ENCODE measurements at regions not wholly inside any gene's neighbourhood (a gene's known extent, or its start where the extent isn't known, plus 50 kb on each side); places are given as distances from the start of the nearest gene placed in this dataset.

DNA sequence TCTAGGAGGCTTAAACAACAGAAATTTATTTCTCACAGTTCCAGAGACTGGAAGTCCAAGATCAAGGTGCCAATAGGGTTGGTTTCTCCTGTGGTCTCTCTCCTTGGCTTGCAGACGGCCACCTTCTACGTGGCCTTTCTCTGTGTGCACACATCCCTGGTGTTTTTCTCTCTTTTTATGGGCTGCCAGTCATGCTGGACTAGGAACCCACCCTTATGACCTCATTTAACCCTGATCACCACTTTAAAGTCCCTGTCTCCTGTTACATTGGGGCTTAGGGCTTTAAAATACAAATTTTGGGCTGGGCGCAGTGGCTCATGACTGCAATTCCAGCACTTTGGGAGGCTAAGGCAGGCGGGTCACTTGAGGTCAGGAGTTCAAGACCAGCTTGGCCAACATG, 157.1 kb downstream of the TLE1 start:
- no peak for DNase-seq

DNA sequence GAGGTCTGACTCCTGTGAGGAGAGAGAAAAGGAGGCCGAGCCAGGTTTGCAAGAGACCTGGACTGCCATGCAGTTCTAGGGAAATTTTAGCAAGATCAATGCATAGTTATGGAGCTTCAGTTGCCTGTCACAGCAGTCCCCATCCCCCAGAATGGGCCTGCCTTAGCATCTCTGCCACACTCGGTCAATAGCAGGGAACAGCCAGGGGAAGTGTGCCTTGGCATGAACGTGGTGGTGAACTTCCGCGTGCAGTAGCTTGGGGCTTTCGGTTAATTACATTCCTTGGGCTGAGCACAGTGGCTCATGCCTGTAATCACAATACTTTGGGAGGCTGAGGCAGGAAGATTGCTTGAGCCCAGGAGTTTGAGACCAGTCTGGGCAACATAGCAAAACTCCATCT, 157.8 kb downstream of the TLE1 start:
- DNase-seq: no peak

GRCh38 chr9:81530846-81531245, 158.5 kb downstream of the TLE1 start:
- DNase-seq: no peak

DNA sequence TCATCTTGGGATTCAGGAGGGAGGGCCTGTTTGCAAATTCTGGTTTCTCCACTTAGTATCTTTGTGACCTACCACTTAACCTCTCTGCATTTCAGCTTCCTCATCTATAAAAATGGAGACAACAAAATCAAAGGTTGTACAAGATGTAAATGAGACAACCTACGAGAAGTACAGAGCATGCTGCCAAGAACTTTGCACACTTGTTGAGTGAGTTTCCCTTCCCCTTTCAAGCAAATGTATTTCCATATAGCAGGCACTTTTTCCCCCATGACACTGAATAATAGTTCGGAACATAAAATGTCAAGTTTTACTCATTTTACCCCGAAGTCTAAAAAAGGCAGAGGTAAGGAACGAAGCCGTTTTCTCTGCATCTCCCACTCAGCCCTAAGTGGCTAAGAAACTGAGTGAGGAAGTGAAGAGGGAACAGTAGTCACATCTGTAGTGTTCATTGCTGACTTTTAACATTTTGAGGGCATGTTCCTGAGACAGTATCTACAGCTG, 159.0 kb downstream of the TLE1 start:
- no peak for DNase-seq

DNA sequence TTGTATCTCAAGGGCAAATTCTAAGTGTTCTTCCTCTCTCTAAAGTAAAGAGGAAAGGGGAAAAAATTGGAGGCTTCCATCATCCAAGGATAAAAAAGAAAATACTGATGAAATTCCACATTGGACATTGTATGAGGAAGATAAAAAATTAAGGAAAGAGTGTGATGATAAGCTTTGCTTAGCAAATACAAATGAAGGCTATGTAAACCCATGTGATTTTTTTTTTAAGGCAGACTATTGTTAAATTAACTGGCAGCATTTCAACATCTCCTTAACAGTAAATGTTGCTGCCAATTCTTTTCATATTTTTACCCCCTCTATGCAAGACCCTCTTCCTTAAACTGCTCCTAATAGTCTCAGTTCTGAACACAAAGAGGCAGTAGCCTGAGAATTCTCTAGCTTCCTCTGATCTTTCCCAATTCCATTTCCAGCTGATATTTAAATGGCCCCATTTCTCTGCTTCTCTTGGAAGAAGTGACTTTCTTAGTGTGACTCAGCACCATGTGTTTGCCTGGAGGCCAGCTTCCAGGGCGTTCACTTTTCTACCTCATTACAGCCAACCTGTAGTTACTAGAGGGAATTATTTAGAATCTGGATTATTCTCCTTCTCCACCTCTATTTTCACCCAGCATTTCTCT, 159.7 kb downstream of the TLE1 start:
- no peak for DNase-seq

- DNase-seq: no peak
Measured at GRCh38 chr9:81526587-81526986, 162.8 kb downstream of the TLE1 start.

- DNase-seq: peak; percentile 82
Measured at GRCh38 chr9:81522716-81523551, 166.4 kb downstream of the TLE1 start.

DNA sequence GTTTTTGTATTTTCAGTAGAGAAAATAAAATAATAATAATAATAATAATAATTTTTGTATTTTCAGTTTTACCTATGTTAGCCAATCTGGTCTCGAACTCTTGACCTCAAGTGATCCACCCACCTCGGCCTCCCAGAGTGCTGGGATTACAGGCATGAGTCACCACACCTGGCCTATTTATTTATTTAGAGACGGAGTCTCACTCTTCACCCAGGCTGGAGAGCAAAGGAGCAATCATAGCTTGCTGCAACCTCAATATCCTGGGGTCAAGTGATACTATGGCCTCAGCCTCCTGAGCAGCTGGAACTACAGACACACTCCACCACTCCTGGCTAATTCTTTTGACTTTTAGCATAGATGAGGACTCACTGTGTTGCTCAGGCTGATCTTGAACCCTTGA, 167.5 kb downstream of the TLE1 start:
- DNase-seq: no peak

DNA sequence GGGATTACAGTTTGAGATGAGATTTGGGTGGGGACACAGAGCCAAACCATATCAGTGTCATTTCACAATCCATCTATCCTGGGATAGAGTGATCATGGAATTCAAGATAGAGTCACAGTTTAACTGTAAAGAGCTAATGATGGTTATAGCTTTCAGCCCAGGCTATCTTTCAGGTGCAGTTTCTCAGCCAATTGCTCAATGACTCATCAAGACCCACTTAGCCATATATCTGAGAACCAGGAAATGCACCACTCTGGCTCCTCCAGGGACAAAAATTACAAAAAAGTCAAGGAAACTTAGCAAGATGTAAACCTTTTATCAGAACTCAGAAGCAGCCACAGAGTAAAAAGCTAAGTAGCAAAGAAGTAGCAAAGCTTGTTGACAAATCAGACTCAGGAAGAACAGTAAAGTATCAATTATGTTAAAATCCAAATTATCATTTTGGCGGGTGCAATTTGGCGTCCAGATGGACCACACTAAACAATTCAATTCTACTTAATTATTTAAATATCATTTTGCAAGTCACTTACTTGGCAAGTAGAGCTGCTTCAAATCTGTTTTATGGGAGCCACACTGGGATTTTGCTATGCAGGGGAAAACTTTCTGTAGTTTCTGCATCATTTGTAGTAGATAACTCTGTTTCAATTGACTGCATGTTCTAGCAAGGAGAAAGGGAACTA, 169.4 kb downstream of the TLE1 start:
- no peak for DNase-seq

DNA sequence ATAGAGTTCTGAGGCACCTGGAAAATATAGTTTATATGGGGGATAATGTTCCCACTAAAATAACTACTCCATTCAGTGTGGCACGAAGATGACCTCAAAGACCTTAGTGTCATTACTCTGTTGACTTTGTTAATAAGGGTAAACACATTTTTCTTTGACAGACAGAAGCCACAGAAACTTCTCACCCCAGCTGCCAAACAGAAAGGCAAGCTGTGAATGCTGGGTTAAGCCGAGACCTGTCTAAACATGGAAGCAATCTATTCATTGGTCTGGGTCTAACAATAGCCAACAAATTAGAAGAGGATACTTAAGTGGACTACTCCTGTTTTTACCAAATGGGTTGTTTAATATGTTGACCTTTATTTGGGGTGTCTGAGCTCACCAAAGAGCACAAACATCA, 171.4 kb downstream of the TLE1 start:
- peak; percentile 99 for DNase-seq

- DNase-seq: no peak
Measured at GRCh38 chr9:81513059-81513458, 176.3 kb downstream of the TLE1 start.

- DNase-seq: no peak
Measured at GRCh38 chr9:81512641-81513040, 176.7 kb downstream of the TLE1 start.

GRCh38 chr9:81508476-81508875, 180.9 kb downstream of the TLE1 start:
- DNase-seq: no peak

DNA sequence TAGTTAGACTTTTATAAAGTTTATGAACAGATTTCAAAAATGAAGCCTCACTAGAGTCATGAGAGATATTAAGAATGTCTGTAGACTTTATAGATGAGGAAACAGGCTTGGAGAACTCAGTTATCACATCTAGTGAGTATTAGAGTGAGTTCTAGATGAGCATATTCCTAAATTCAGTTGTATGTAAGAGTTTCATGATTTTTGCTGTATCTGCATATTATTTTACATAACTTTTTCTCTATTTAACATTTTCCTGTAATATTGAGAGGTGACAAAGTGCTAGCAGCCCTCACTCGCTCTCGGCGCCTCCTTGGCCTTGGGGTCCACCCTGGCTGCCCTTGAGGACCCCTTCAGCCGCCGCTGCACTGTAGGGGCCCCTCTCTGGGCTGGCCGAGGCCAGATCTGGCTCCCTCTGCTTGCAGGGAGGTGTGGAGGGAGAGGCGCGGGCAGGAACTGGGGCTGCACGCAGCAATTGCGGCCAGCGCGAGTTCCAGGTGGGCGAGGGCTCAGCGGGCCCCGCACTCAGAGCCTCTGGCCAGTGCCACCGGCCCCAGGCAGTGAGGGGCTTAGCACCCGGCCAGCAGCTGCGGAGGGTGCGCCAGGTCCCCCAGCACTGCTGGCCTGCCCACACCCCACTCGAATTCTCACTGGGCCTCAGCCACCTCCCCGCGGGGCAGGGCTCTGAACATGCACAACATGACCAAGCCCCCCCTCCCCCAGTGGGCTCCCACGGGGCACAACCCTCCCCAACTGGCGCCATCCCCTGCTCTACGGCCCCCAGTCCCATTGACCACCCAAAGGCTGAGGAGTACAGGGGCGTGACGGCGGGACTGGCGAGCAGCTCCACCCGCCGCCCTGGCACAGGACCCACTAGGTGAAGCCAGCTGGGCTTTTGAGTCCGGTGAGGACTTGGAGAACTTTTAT, 182.1 kb downstream of the TLE1 start:
- DNase-seq: no peak

- no peak for DNase-seq
Measured at GRCh38 chr9:81499594-81499993, 189.8 kb downstream of the TLE1 start.

GRCh38 chr9:81499021-81499454, 190.3 kb downstream of the TLE1 start:
- DNase-seq: no peak

DNA sequence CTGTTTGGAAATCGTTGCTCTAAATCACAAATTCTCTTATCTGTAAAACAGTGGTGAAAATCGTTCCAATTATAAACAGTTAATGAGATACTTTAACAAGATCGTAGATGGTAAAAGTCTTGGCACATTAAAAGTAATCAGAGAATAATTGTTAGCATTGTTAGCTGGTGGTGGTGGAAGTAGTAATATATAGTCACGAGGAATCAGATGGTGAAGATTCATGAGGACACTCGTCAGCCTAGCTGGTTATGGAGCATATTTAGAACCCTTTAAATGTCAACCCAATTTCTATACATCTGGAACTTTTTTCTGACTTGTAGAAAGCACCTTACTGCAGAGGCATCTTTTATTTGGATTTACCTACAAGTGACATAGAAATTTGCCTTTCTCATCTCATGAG, 190.8 kb downstream of the TLE1 start:
- no peak for DNase-seq

DNA sequence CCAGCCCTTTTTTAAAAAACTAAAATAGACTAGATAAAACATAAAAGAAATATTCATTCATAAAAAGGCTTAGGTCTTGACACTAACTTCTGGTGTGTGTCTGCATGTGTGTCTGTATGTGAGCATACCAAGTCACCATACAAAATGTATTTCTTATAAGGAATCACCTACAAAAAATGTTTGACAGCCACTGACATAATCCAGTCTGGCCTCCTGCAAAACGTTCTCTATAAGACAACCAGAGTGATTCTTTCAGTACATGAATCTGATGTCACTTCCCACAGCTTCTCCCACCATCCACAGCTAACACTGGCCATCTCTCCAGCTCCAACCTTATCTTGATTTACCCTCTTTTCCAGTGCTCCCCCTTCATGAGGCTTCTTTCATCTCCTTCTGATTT, 192.3 kb downstream of the TLE1 start:
- DNase-seq: no peak

DNA sequence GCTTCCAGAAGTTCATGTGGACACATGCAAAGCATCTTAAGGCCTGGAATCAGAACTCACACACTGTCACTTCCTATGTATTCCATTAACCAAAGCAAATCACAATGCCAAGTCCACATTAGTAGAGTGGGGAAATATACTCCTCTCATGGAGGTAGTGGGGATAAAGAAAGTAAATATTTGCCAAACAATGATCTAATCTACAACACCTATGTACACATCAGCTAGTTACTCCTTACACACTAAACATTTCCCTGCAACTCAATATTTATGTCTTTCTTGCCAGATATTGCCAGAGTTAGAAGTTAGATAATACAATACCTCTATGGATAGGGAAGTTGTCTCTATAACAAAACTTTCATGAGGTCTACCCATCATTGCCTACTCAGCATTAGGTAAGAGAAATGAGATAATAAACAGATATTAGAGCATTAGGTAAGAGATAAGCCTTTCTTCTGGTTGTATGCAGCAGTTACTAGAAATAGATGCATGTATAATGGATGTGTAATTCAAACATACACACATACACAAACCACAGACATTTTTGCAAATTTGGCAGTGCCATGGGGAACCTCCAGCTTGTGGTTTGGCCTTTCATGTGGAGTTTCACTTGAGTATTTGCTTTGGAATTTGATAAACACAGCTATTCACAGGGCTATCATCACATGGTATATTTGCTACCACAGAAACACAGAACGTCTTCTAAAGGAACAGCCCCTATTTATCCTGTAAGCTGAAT, 196.5 kb downstream of the TLE1 start:
- peak; percentile 45 for DNase-seq

DNA sequence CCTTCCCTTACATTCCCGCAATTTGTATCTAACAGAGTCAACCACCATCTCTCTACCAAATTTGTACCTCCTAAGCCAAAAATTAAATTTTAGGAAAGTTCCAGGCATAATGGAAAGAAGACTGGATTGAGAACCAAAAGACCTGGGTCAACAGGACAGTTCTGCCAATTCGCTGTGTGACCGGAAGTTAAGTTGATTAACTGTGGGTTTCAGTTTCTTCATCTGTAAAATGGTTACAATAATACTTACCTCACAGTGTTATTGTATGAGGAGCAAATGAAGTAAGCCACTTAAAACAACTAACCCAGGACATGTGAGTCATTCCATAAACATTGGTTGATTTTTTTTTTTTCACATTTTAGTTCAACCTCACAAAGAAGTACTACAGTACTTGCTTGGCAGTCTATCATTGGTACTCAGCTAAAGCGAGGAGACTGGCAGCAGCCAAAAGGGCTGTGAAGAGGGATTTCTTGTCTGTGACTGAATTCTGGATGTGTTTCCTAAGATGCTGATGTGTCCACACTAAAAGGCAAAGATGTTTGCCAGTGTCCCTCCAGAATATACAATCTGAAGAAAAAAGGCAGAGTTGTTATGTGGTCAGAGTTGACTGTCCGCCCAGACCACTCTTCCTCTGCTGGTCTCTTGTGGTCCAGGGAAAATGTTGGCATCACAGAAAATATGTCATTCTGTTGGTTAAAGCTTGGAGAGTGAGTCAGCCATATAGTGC, 198.6 kb downstream of the TLE1 start:
- no peak for DNase-seq

DNA sequence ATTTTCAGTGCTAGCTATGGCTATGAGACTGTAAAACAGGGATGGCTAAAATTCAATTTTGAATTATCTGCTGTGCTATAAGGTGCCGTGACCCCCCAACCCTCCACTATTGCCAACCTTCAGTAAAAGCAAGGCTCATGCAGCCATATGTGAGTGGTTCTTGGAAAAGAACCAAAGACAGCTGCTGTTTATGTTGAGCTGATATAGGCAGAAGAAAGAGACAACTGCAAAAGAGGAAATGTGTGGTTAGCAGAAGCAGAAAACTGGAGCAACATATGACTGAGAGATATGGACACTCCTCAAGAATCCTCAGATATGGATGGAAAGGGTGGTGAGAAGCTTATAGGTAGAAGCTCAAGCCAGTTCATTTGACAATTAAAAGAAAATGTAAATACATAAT, 200.3 kb downstream of the TLE1 start:
- no peak for DNase-seq

Measured in NCI-H748 treated with DMSO at 0.1 percent for 48 hours (cell line).